ENCODE measurements at regions not wholly inside any gene's neighbourhood (a gene's known extent, or its start where the extent isn't known, plus 50 kb on each side); places are given as distances from the start of the nearest gene placed in this dataset.

DNA sequence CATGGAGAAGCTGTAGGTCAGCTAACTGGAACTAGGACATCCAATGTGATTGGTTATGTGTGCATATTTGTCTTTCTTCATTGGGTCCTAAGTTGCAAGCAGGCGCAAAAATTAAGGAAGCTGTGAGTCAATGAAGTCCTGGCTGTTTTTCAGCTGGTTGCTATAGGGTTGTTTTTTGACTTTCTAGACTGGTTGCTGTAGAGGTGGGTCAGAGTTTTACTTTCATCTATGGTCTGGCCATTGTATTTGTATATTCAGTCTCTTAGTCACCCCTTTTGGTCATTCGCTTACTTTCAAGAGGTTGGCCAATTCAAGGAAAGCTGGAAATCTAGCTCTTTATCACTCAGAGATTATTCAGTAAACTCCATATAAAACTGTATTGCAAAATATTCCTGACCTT is 62.0 kb upstream of the AMZ2 start:
- TF ChIP-seq, protein P1, sequence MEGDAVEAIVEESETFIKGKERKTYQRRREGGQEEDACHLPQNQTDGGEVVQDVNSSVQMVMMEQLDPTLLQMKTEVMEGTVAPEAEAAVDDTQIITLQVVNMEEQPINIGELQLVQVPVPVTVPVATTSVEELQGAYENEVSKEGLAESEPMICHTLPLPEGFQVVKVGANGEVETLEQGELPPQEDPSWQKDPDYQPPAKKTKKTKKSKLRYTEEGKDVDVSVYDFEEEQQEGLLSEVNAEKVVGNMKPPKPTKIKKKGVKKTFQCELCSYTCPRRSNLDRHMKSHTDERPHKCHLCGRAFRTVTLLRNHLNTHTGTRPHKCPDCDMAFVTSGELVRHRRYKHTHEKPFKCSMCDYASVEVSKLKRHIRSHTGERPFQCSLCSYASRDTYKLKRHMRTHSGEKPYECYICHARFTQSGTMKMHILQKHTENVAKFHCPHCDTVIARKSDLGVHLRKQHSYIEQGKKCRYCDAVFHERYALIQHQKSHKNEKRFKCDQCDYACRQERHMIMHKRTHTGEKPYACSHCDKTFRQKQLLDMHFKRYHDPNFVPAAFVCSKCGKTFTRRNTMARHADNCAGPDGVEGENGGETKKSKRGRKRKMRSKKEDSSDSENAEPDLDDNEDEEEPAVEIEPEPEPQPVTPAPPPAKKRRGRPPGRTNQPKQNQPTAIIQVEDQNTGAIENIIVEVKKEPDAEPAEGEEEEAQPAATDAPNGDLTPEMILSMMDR (IDR thresholded peaks at IDR 0.05; ENCODE audit: control insufficient read depth, extremely low read depth, insufficient read depth) = no peak
- no peak overlapping the region for H3K4me3 ChIP-seq (ENCODE audit: low read depth, low read length)
- no peak for DNase-seq (ENCODE audit: low read depth)

GRCh38 chr17:68190495-68190894 is 57.3 kb upstream of the AMZ2 start:
- no peak for DNase-seq (ENCODE audit: low read depth)
- H3K4me3 ChIP-seq (ENCODE audit: low read depth, low read length) = no peak overlapping the region
- TF ChIP-seq, protein P1 (IDR thresholded peaks at IDR 0.05; ENCODE audit: control insufficient read depth, extremely low read depth, insufficient read depth) = no peak

GRCh38 chr17:68195667-68196393 is 52.0 kb upstream of the AMZ2 start:
- no peak for DNase-seq (ENCODE audit: low read depth)
- H3K4me3 ChIP-seq (ENCODE audit: low read depth, low read length) = no peak overlapping the region
- TF ChIP-seq, protein P1 (IDR thresholded peaks at IDR 0.05; ENCODE audit: control insufficient read depth, extremely low read depth, insufficient read depth) = no peak

- no peak for DNase-seq (ENCODE audit: low read depth)
- H3K4me3 ChIP-seq (ENCODE audit: low read depth, low read length) = peak overlapping the region; percentile 31
- TF ChIP-seq, protein P1 (IDR thresholded peaks at IDR 0.05; ENCODE audit: control insufficient read depth, extremely low read depth, insufficient read depth) = no peak
Measured at GRCh38 chr17:68196394-68197090, 51.3 kb upstream of the AMZ2 start.

GRCh38 chr17:68197091-68197996 is 50.5 kb upstream of the AMZ2 start:
- H3K4me3 ChIP-seq (ENCODE audit: low read depth, low read length) = no peak overlapping the region; the same call in 1 of the 2 replicates
- TF ChIP-seq, protein P1 (IDR thresholded peaks at IDR 0.05; ENCODE audit: control insufficient read depth, extremely low read depth, insufficient read depth) = no peak
- DNase-seq (ENCODE audit: low read depth) = no peak

- DNase-seq (ENCODE audit: low read depth) = peak; percentile 13
- TF ChIP-seq, protein P1 (IDR thresholded peaks at IDR 0.05; ENCODE audit: control insufficient read depth, extremely low read depth, insufficient read depth) = no peak
- H3K4me3 ChIP-seq (ENCODE audit: low read depth, low read length) = no peak overlapping the region
Measured at GRCh38 chr17:68197997-68198930, 49.6 kb upstream of the AMZ2 start.
